SU-DHL-6 (cell line): ENCODE measurements at regions not wholly inside any gene's neighbourhood (a gene's known extent, or its start where the extent isn't known, plus 50 kb on each side); places are given as distances from the start of the nearest gene placed in this dataset.

Source experiments
- H2AFZ ChIP-seq: fragments of 200-600 bp; sonication (generic); 2 replicates; pipeline ENCODE4 v1.6.1; 2014; ENCODE audit warnings: low read depth, mild to moderate bottlenecking, moderate library complexity, mixed read lengths, antibody characterized with exemption, low read length; ENCODE audit not compliant: severe bottlenecking
- H3F3A ChIP-seq: fragments of 200-600 bp; shearing (Covaris generic); 2 replicates; pipeline ENCODE4 v1.6.0; 2016; ENCODE audit warnings: antibody characterized with exemption, mild to moderate bottlenecking; ENCODE audit not compliant: insufficient read depth
- H3K27ac ChIP-seq: fragments of 200-600 bp; sonication (generic); 2 replicates; pipeline ENCODE4 v1.5.1; 2016; ENCODE audit warnings: low read depth, mild to moderate bottlenecking, low read length, moderate library complexity, mixed read lengths
- H3K27me3 ChIP-seq: fragments of 200-600 bp; sonication (generic), shearing (Covaris generic); 2 replicates; pipeline ENCODE4 v1.6.0; 2014; ENCODE audit warnings: mild to moderate bottlenecking, low read length
- H3K36me3 ChIP-seq: fragments of 200-600 bp; sonication (generic); 2 replicates; pipeline ENCODE4 v1.6.1; 2014; ENCODE audit warnings: mild to moderate bottlenecking, low read length, mixed read lengths
- H3K4me2 ChIP-seq: fragments of 300-600, 200-600 bp; shearing (Covaris generic), sonication (generic); 2 replicates; pipeline ENCODE4 v1.6.0; 2014; ENCODE audit warnings: low read length, low read depth, mild to moderate bottlenecking; ENCODE audit not compliant: poor library complexity, severe bottlenecking
- H3K4me3 ChIP-seq: fragments of 200-600 bp; sonication (generic); 2 replicates; pipeline ENCODE4 v1.5.1; 2014; ENCODE audit warnings: antibody characterized with exemption, low read length, mild to moderate bottlenecking, mixed read lengths; ENCODE audit not compliant: insufficient read depth, poor library complexity, severe bottlenecking
- H3K79me2 ChIP-seq: fragments of 200-600 bp; sonication (generic); 2 replicates; pipeline ENCODE4 v1.6.1; 2014; ENCODE audit warnings: mild to moderate bottlenecking, low read length, moderate library complexity; ENCODE audit not compliant: insufficient read depth
- H3K9ac ChIP-seq: fragments of 200-600 bp; sonication (generic); 2 replicates; pipeline ENCODE4 v1.7.0; 2014; ENCODE audit warnings: mild to moderate bottlenecking, low read length
- H3K9me2 ChIP-seq: fragments of 200-600 bp; sonication (generic); replicated peaks from 2 replicates; pipeline ENCODE4 v1.6.1; 2014; ENCODE audit warnings: low read length; ENCODE audit not compliant: insufficient read depth
- H3K9me3 ChIP-seq: fragments of 200-600 bp; sonication (generic); 2 replicates; pipeline ENCODE4 v1.6.1; 2014; ENCODE audit warnings: low read length, mixed read lengths; ENCODE audit not compliant: insufficient read depth
- H4K20me1 ChIP-seq: fragments of 200-600 bp; sonication (generic); 2 replicates; pipeline ENCODE4 v1.6.1; 2014; ENCODE audit warnings: low read depth, mild to moderate bottlenecking, antibody characterized with exemption, low read length, moderate library complexity, mixed read lengths
- CTCF ChIP-seq: fragments of 200-600 bp; sonication (generic); IDR thresholded peaks from one replicate; pipeline ENCODE4 v1.5.1; 2017; ENCODE audit warnings: antibody characterized with exemption, mild to moderate bottlenecking, low read length, moderate library complexity; ENCODE audit not compliant: insufficient read depth, poor library complexity, severe bottlenecking
- EZH2phosphoT487 ChIP-seq: fragments of 200-600 bp; sonication (generic), shearing (Covaris generic); conservative IDR thresholded peaks from 2 replicates; pipeline ENCODE4 v1.6.1; 2018; ENCODE audit warnings: mild to moderate bottlenecking, antibody characterized with exemption, low read length, moderate library complexity, mixed read lengths

DNA sequence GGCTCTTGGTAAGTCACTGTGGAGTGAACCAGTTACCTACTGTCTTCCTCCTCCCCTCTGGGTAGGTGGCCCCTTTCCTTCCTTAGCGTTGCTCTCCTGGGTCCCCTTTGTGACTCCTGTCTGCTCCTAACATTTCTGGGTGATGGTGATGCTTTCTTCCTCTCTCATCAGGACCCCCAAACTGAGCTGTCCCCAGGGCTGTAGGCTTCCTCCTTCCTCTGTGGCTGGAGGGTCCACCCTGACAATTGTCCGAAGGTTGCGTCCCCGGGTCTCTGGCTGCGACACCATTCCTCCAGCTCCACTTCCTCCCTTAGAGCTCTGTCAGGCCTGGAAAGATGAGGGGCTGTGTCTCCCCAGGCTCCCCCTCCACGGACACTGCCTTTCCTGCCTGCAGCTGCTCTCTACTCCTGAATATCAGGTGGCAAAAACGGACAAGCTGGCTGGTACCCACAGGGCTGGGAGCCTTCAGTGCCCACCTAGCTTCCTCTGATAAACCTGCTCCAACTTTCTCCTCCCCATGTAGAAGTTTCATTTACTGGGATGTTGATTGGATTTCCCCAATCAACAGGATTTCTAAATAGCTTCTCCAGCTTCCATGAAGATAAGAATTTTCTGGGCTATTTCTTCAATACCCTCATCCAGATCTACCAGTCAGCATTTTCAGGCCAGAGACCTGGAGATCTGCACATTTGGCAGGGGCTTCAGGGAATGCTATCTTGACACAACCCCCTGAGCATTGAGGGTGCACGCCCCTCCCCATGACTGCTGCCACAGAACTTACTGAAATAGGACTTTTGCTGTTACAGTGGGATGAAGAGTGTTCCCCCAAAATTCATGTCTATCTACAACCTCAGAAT is 506.5 kb downstream of the TCERG1L start:
- no peaks in the 10 kb centered on the region for H3K9me2 ChIP-seq
- H3F3A ChIP-seq, result no peaks in the 10 kb centered on the region
- H3K9me3 ChIP-seq, result no peaks in the 10 kb centered on the region
- no peak overlapping the region for H3K9ac ChIP-seq
- H4K20me1 ChIP-seq, result no peaks in the 10 kb centered on the region
- no peaks in the 10 kb centered on the region for H3K27me3 ChIP-seq
- TF ChIP-seq EZH2phosphoT487 (no peak), CTCF (no peak)
- no peak overlapping the region for H3K4me2 ChIP-seq
- no peaks in the 10 kb centered on the region for H3K79me2 ChIP-seq
- H3K4me3 ChIP-seq, result no peak overlapping the region
- no peak overlapping the region for H2AFZ ChIP-seq
- H3K36me3 ChIP-seq, result no peaks in the 10 kb centered on the region
- no peak overlapping the region for H3K27ac ChIP-seq

GRCh38 chr10:130805635-130806030 is 505.9 kb downstream of the TCERG1L start:
- no peaks in the 10 kb centered on the region for H3K79me2 ChIP-seq
- H3K27ac ChIP-seq, result no peak overlapping the region

GRCh38 chr10:130806426-130806825 is 505.1 kb downstream of the TCERG1L start:
- Histone ChIP-seq H3K9me3 (no peaks in the 10 kb centered on the region), H3K9me2 (no peaks in the 10 kb centered on the region), H3K4me3 (no peak overlapping the region), H3F3A (no peaks in the 10 kb centered on the region), H3K9ac (no peak overlapping the region), H2AFZ (no peak overlapping the region), H3K79me2 (no peaks in the 10 kb centered on the region), H3K27me3 (no peaks in the 10 kb centered on the region), H3K27ac (no peak overlapping the region), H3K4me2 (no peak overlapping the region), H4K20me1 (no peaks in the 10 kb centered on the region), H3K36me3 (no peaks in the 10 kb centered on the region)
- no peak for TF ChIP-seq CTCF
- TF ChIP-seq EZH2phosphoT487, result no peak

More at GRCh38 chr10:130805635-130806030, 505.9 kb downstream of the TCERG1L start:
- H4K20me1 ChIP-seq, result no peaks in the 10 kb centered on the region
- H3F3A ChIP-seq, result no peaks in the 10 kb centered on the region
- TF ChIP-seq CTCF (no peak), EZH2phosphoT487 (no peak)
- no peak overlapping the region for H3K4me2 ChIP-seq
- no peaks in the 10 kb centered on the region for H3K36me3 ChIP-seq
- H3K9me2 ChIP-seq, result no peaks in the 10 kb centered on the region
- H3K4me3 ChIP-seq, result no peak overlapping the region
- H3K27me3 ChIP-seq, result no peaks in the 10 kb centered on the region
- no peak overlapping the region for H2AFZ ChIP-seq
- H3K9me3 ChIP-seq, result no peaks in the 10 kb centered on the region
- H3K9ac ChIP-seq, result no peak overlapping the region
